ENCODE measurements at regions not wholly inside any gene's neighbourhood (a gene's known extent, or its start where the extent isn't known, plus 50 kb on each side); places are given as distances from the start of the nearest gene placed in this dataset.

DNA sequence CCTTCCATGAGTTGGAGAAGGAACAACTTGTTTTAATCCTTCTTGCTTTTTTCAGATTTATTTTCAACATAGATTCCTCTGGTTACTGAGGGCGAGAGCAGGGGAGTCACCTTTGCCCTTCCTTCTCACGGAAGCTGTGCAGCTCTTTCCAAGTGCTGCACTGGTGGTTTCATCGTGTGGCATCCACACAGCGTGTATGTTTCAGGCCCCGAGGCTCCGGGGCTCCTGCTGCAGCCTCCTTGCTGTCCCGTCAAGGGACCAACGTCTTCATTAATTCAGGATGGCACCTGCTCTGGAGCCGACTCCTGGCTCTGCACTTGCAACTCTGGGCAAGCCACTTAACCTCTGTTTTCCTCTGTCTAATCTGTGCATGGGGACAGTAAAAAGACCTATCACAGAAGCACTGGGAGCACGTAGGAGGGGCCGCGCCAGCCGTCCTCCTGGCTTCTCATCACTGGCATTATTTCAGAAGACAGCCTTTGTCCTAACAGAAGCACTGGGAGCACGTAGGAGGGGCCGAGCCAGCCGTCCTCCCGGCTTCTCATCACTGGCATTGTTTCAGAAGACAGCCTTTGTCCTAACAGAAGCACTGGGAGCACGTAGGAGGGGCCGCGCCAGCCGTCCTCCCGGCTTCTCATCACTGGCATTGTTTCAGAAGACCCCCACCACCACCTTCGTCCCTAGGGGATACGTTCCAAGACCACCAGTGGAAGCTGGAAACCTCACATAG lies 117.8 kb upstream of the NKX1-1 start:
- peaks cover 9% of the 10 kb centered on the region for H3F3A ChIP-seq (ENCODE audit: low read depth)
- H2AFZ ChIP-seq (replicated peaks), result no peak overlapping the region
- peak; percentile 39 for DNase-seq (ENCODE audit: low spot score)
- Mint-ChIP-seq H3K27me3 (ENCODE audit: insufficient read depth, low read depth) (peaks cover 27% of the 10 kb centered on the region), H3K4me3 (peak overlapping the region; percentile 8), H3K36me3 (no peaks in the 10 kb centered on the region), H3K27ac (no peak overlapping the region), H3K4me1 (peaks cover 17% of the 10 kb centered on the region), H3K9me3 (peaks cover 10% of the 10 kb centered on the region)
- no peak overlapping the region for H3K4me3 ChIP-seq
- no peaks in the 10 kb centered on the region for H3K9me3 ChIP-seq (ENCODE audit: low read depth)
- H3K9ac ChIP-seq, result no peak overlapping the region
- no peaks in the 10 kb centered on the region for H4K20me1 ChIP-seq (ENCODE audit: low read depth)
- H3K27ac ChIP-seq, result no peak overlapping the region
- H3K27me3 ChIP-seq, result peaks cover 91% of the 10 kb centered on the region
- no peaks in the 10 kb centered on the region for H3K36me3 ChIP-seq
- H3K4me2 ChIP-seq, result no peak overlapping the region
- no peaks in the 10 kb centered on the region for H3K4me1 ChIP-seq
- TF ChIP-seq EZH2phosphoT487 (IDR thresholded peaks at IDR 0.05) (no peak), EZH2 (IDR thresholded peaks at IDR 0.05) (no peak)
- TF ChIP-seq, protein P1, sequence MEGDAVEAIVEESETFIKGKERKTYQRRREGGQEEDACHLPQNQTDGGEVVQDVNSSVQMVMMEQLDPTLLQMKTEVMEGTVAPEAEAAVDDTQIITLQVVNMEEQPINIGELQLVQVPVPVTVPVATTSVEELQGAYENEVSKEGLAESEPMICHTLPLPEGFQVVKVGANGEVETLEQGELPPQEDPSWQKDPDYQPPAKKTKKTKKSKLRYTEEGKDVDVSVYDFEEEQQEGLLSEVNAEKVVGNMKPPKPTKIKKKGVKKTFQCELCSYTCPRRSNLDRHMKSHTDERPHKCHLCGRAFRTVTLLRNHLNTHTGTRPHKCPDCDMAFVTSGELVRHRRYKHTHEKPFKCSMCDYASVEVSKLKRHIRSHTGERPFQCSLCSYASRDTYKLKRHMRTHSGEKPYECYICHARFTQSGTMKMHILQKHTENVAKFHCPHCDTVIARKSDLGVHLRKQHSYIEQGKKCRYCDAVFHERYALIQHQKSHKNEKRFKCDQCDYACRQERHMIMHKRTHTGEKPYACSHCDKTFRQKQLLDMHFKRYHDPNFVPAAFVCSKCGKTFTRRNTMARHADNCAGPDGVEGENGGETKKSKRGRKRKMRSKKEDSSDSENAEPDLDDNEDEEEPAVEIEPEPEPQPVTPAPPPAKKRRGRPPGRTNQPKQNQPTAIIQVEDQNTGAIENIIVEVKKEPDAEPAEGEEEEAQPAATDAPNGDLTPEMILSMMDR (IDR thresholded peaks at IDR 0.05), result no peak
- H3K79me2 ChIP-seq (ENCODE audit: low read depth), result no peaks in the 10 kb centered on the region

DNA sequence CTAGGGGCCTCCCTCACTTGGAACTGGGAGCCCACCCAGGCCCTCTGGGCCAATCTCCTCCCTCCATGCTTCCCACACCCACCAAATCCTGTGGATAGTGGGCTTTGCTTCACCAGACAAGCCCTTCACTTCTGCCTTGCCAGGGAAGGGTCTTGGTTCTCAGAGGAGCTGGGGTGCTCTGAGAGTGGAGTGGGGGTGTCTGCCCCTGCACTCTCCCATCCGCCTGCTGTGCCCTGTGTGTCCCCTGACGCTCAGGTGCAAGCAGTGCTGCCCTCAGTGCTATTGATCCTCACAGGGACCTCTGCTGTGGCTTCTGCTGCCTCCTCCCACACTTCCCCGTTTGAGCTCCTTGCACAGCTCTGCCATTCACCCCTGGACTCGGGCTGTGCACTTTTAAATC lies 117.3 kb upstream of the NKX1-1 start:
- Histone ChIP-seq H3K9ac (no peak overlapping the region), H3F3A (ENCODE audit: low read depth) (peaks cover 9% of the 10 kb centered on the region), H3K27ac (no peak overlapping the region), H2AFZ (replicated peaks) (no peak overlapping the region), H3K9me3 (ENCODE audit: low read depth) (no peaks in the 10 kb centered on the region), H3K36me3 (no peaks in the 10 kb centered on the region), H3K4me3 (no peak overlapping the region), H3K27me3 (peaks cover 85% of the 10 kb centered on the region), H3K4me1 (no peaks in the 10 kb centered on the region), H3K79me2 (ENCODE audit: low read depth) (no peaks in the 10 kb centered on the region), H4K20me1 (ENCODE audit: low read depth) (no peaks in the 10 kb centered on the region), H3K4me2 (no peak overlapping the region)
- no peak for DNase-seq (ENCODE audit: low spot score)
- H3K4me1 Mint-ChIP-seq, result peaks cover 17% of the 10 kb centered on the region
- no peak overlapping the region for H3K27ac Mint-ChIP-seq
- H3K36me3 Mint-ChIP-seq, result no peaks in the 10 kb centered on the region
- H3K27me3 Mint-ChIP-seq (ENCODE audit: insufficient read depth, low read depth), result peaks cover 29% of the 10 kb centered on the region
- TF ChIP-seq EZH2 (IDR thresholded peaks at IDR 0.05), result no peak
- no peak for TF ChIP-seq EZH2phosphoT487 (IDR thresholded peaks at IDR 0.05)
- TF ChIP-seq, protein P1 (IDR thresholded peaks at IDR 0.05), result no peak
- peak overlapping the region; percentile 8 for H3K4me3 Mint-ChIP-seq
- peaks cover 10% of the 10 kb centered on the region for H3K9me3 Mint-ChIP-seq

DNA sequence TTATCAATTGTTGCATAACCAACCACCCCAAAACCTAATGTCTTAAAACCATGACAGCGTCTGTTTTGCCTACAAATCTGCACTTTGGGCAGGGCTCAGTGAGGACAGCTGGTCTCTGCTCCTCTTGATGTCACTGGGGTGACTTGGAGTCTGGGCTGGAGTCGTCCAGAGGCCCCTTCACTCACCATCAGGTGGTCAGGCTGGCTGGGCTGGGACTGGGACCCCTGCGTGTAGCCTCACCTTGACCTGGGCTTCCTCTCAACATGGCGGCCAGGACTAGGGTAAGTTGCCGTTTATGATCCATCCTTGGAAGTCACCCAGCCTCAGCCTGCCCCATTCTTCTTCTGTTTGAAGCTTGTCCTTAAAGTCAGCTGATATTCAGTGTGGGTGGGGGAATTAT lies 116.8 kb upstream of the NKX1-1 start:
- Histone ChIP-seq H3K79me2 (ENCODE audit: low read depth) (no peaks in the 10 kb centered on the region), H3K4me2 (no peak overlapping the region), H3K27ac (no peak overlapping the region), H3K9me3 (ENCODE audit: low read depth) (no peaks in the 10 kb centered on the region), H3K9ac (no peak overlapping the region), H3F3A (ENCODE audit: low read depth) (peaks cover 9% of the 10 kb centered on the region), H4K20me1 (ENCODE audit: low read depth) (no peaks in the 10 kb centered on the region), H3K4me3 (no peak overlapping the region), H3K27me3 (peaks cover 81% of the 10 kb centered on the region), H2AFZ (replicated peaks) (no peak overlapping the region), H3K4me1 (no peaks in the 10 kb centered on the region), H3K36me3 (no peaks in the 10 kb centered on the region)
- H3K9me3 Mint-ChIP-seq, result peaks cover 10% of the 10 kb centered on the region
- H3K4me3 Mint-ChIP-seq, result no peak overlapping the region
- H3K27me3 Mint-ChIP-seq (ENCODE audit: insufficient read depth, low read depth), result peaks cover 28% of the 10 kb centered on the region
- peaks cover 17% of the 10 kb centered on the region for H3K4me1 Mint-ChIP-seq
- no peak for TF ChIP-seq EZH2 (IDR thresholded peaks at IDR 0.05)
- no peaks in the 10 kb centered on the region for H3K36me3 Mint-ChIP-seq
- no peak overlapping the region for H3K27ac Mint-ChIP-seq
- no peak for DNase-seq (ENCODE audit: low spot score)

DNA sequence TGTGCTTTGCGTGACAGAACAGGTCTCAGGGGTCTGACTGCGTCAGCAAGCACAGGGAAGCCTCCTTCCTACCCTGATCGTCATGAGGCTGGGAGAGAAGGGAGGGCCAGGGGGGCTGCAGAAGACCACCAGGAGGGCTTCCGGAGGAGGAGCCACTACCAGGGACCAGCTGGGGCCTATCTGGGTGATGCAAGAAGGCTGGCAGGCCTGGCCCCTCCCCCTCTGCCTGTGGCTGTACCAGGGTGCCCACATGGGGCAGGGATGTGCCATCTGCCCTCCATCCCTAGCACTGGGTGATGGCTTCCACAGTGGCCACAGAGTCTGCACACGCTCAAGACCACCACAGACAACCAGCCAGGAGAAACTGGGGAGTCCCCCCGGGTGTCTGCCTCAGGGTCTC lies 116.4 kb upstream of the NKX1-1 start:
- Mint-ChIP-seq H3K4me1 (peaks cover 17% of the 10 kb centered on the region), H3K4me3 (no peak overlapping the region), H3K9me3 (peaks cover 10% of the 10 kb centered on the region), H3K27me3 (ENCODE audit: insufficient read depth, low read depth) (peaks cover 25% of the 10 kb centered on the region), H3K36me3 (no peaks in the 10 kb centered on the region), H3K27ac (no peak overlapping the region)
- no peak overlapping the region for H3K4me2 ChIP-seq
- H3K36me3 ChIP-seq, result no peaks in the 10 kb centered on the region
- no peak overlapping the region for H3K4me3 ChIP-seq
- no peak overlapping the region for H3K9ac ChIP-seq
- H3K27me3 ChIP-seq, result peaks cover 76% of the 10 kb centered on the region
- no peak overlapping the region for H2AFZ ChIP-seq (replicated peaks)
- no peak for DNase-seq (ENCODE audit: low spot score)
- peaks cover 9% of the 10 kb centered on the region for H3F3A ChIP-seq (ENCODE audit: low read depth)
- no peaks in the 10 kb centered on the region for H3K79me2 ChIP-seq (ENCODE audit: low read depth)
- H3K9me3 ChIP-seq (ENCODE audit: low read depth), result no peaks in the 10 kb centered on the region
- no peaks in the 10 kb centered on the region for H4K20me1 ChIP-seq (ENCODE audit: low read depth)
- H3K27ac ChIP-seq, result no peak overlapping the region
- TF ChIP-seq, protein P1 (IDR thresholded peaks at IDR 0.05), result no peak
- no peak for TF ChIP-seq EZH2 (IDR thresholded peaks at IDR 0.05)
- TF ChIP-seq EZH2phosphoT487 (IDR thresholded peaks at IDR 0.05), result no peak
- H3K4me1 ChIP-seq, result no peaks in the 10 kb centered on the region

Data from neural progenitor cell (in vitro differentiated cells).